CD4-positive, alpha-beta T cell (primary cell): ENCODE measurements at regions not wholly inside any gene's neighbourhood (a gene's known extent, or its start where the extent isn't known, plus 50 kb on each side); places are given as distances from the start of the nearest gene placed in this dataset.

Experiments
- ATAC-seq: fragments of 200-7000 bp; cut with Tn5 transposase; one replicate; pipeline ENCODE4 v1.10.0; 2022; ENCODE audit warnings: mild to moderate bottlenecking; ENCODE audit not compliant: poor library complexity
- CTCF ChIA-PET: fragments of 350-600 bp; sonication (Branson Sonifier 250); formaldehyde crosslinking; loops from one replicate; lab custom pipeline; 2021; ENCODE audit warnings: antibody characterized with exemption, inconsistent platforms; lab: Charles Lee
- POLR2A ChIA-PET: fragments of 350-600 bp; sonication (Branson Sonifier 250); formaldehyde crosslinking; loops from one replicate; lab custom pipeline; 2021; ENCODE audit warnings: antibody characterized with exemption, inconsistent platforms; lab: Charles Lee
- DNase-seq, 14 experiments: peaks; one replicate each; pipeline ENCODE4 v3.0.0-alpha.2; 2013 to 2020; ENCODE audit warnings: mixed read lengths in 2 of 14
- H3K27ac ChIP-seq, 2 donors: one replicate each; pipeline versions ENCODE4 v1.5.1 to v1.7.0; 2013; ENCODE audit warnings: low read length in 2 of 2, low read depth in 1 of 2, mild to moderate bottlenecking in 1 of 2
- H3K27me3 ChIP-seq, 2 experiments: 1 replicate in 1 of 2; 2 replicates in 1 of 2; pipeline versions ENCODE4 v1.6.1 to v1.7.0; 2013; ENCODE audit warnings: low read length in 2 of 2, control low read depth in 1 of 2, mild to moderate bottlenecking in 1 of 2, moderate library complexity in 1 of 2; ENCODE audit not compliant: insufficient read depth in 2 of 2, control insufficient read depth in 1 of 2
- H3K36me3 ChIP-seq: one replicate; pipeline ENCODE4 v1.6.1; 2013; ENCODE audit warnings: low read length, control low read depth; ENCODE audit not compliant: insufficient read depth
- H3K4me1 ChIP-seq: one replicate; pipeline ENCODE4 v1.6.1; 2013; ENCODE audit warnings: low read length, control low read depth; ENCODE audit not compliant: insufficient read depth
- H3K4me3 ChIP-seq: one replicate; pipeline ENCODE4 v1.5.1; 2013; ENCODE audit warnings: mild to moderate bottlenecking, low read length, moderate library complexity
- H3K9me3 ChIP-seq, 2 experiments: 1 replicate in 1 of 2; 2 replicates in 1 of 2; pipeline versions ENCODE4 v1.6.1 to v1.7.0; 2013; ENCODE audit warnings: low read length in 2 of 2, mild to moderate bottlenecking in 2 of 2, control low read depth in 1 of 2, moderate library complexity in 1 of 2; ENCODE audit not compliant: control insufficient read depth in 1 of 2, insufficient read depth in 1 of 2
- H3K27ac Mint-ChIP-seq: one replicate; pipeline ENCODE4 v1.8.0; 2020; ENCODE audit warnings: mixed read lengths
- H3K27me3 Mint-ChIP-seq: one replicate; pipeline ENCODE4 v1.8.0; 2021; ENCODE audit warnings: mixed read lengths
- H3K36me3 Mint-ChIP-seq: one replicate; pipeline ENCODE4 v1.8.0; 2021; ENCODE audit warnings: low read depth, mixed read lengths
- H3K4me1 Mint-ChIP-seq: one replicate; pipeline ENCODE4 v1.8.0; 2021; ENCODE audit warnings: low read depth, mixed read lengths
- H3K4me3 Mint-ChIP-seq: one replicate; pipeline ENCODE4 v1.8.0; 2020; ENCODE audit warnings: mild to moderate bottlenecking, mixed read lengths
- H3K9me3 Mint-ChIP-seq: one replicate; pipeline ENCODE4 v1.8.0; 2020; ENCODE audit warnings: mixed read lengths
- intact Hi-C, 2 experiments: fragments of 100-400 bp; cut with DNase I in 1 of 2; cut with micrococcal nuclease in 1 of 2; formaldehyde crosslinking; loops; one replicate each; pipeline versions ENCODE4 v1.15.1 to v1.9.0; 2023 to 2025; cut with DNase I, micrococcal nuclease
- TF ChIP-seq, protein P1 (sequence below): fragments of 200-600 bp; IDR thresholded peaks from one replicate; pipeline ENCODE4 v1.8.0; 2022; ENCODE audit warnings: antibody characterized with exemption, mild to moderate bottlenecking

DNA sequence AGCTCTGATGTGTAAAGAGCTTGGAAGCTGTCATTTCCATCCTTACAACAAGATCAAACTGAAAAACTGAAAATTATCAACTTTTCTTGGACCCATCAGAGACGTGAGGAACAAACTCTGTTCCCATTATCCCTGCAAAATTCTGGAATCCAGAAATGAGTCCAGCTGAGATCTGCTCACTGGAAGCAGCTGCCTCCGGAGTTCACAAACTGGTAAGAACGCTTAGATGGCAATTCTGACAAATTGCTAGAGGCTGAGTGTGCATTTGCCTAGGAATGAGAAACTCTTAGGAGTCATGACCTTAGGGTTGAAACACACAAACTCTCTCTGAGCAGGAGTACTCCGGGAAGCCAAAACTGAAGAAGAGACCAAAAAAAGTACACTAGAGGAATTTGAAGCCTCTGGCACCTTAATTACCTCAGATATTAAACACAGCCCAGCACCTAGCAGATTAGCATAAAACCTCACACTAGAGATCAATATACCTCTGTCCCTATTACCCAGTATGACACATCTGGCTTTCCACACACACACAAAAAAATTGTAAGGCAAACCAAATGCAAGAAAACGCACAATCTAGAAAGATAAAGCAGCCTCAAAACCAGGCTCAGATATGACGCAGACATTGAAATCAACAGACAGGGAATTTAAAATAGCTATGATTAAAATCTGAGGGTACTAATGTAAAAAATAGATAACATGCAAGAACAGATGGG, 233.5 kb upstream of the SGK1 start:
- POLR2A ChIA-PET = no interaction called here

DNA sequence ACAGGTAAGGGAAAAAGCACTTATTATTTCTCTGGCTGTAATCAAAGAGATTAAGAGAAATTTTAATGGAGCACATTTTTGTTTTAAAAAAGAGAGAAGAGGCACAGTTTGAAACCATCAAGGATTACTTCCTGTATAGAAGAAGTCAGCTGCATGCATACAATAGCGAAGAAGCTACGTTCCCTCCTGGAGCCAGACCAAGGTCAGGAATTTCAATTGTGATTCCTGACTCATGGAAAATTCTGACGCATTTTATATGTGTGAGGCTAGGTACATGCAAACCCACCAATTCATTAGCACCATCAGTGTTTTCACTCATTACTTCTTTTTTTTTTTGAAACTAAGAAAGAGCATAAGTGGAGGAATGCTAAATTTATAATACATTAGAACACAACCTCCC, 232.7 kb upstream of the SGK1 start:
- H3K4me3 Mint-ChIP-seq = no peak overlapping the region

More for the DNA sequence above, 233.5 kb upstream of the SGK1 start:
- CTCF ChIA-PET = no interaction called here
- intact Hi-C loops = no loop called here
- Mint-ChIP-seq H3K36me3 (no peaks in the 10 kb centered on the region), H3K27me3 (no peaks in the 10 kb centered on the region), H3K4me3 (no peak overlapping the region), H3K9me3 (no peaks in the 10 kb centered on the region), H3K4me1 (no peaks in the 10 kb centered on the region), H3K27ac (no peak overlapping the region)
- Histone ChIP-seq H3K36me3 (no peaks in the 10 kb centered on the region), H3K27ac (no peak overlapping the region), H3K9me3 (no peaks in the 10 kb centered on the region), H3K4me1 (no peaks in the 10 kb centered on the region), H3K27me3 (no peaks in the 10 kb centered on the region), H3K4me3 (no peak overlapping the region)
- DNase-seq (no peak), ATAC-seq (no peak)
- TF ChIP-seq, protein P1, sequence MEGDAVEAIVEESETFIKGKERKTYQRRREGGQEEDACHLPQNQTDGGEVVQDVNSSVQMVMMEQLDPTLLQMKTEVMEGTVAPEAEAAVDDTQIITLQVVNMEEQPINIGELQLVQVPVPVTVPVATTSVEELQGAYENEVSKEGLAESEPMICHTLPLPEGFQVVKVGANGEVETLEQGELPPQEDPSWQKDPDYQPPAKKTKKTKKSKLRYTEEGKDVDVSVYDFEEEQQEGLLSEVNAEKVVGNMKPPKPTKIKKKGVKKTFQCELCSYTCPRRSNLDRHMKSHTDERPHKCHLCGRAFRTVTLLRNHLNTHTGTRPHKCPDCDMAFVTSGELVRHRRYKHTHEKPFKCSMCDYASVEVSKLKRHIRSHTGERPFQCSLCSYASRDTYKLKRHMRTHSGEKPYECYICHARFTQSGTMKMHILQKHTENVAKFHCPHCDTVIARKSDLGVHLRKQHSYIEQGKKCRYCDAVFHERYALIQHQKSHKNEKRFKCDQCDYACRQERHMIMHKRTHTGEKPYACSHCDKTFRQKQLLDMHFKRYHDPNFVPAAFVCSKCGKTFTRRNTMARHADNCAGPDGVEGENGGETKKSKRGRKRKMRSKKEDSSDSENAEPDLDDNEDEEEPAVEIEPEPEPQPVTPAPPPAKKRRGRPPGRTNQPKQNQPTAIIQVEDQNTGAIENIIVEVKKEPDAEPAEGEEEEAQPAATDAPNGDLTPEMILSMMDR = no peak

DNA sequence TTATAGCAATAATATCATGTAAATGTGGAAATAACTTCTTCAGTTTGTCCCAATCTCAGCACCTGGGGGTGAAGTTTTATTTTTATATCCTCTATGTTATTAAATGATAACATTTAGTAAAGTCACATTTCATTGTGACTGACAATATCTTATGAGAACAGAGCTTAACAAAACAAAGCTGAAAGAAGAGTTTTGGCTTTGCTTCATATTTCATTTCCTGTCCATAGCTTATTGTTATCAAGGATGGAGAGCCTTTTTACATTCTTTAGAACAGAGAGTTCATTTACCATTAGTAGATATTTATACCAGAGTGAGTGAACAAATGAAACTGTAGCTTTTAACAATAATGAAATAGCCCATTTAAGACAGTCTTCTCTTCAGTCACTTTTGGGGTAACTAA, 231.9 kb upstream of the SGK1 start:
- H3K27me3 Mint-ChIP-seq = no peaks in the 10 kb centered on the region
- Histone ChIP-seq H3K4me1 (no peaks in the 10 kb centered on the region), H3K27me3 (no peaks in the 10 kb centered on the region), H3K9me3 (no peaks in the 10 kb centered on the region), H3K27ac (no peak overlapping the region), H3K4me3 (no peak overlapping the region), H3K36me3 (no peaks in the 10 kb centered on the region)
- H3K36me3 Mint-ChIP-seq = no peaks in the 10 kb centered on the region
- TF ChIP-seq, protein P1 = no peak
- intact Hi-C loops = no loop called here
- CTCF ChIA-PET = no interaction called here
- ATAC-seq (no peak), DNase-seq (no peak)
- no peak overlapping the region for H3K27ac Mint-ChIP-seq
- no peak overlapping the region for H3K4me3 Mint-ChIP-seq
- no peaks in the 10 kb centered on the region for H3K9me3 Mint-ChIP-seq
- POLR2A ChIA-PET = no interaction called here
- no peaks in the 10 kb centered on the region for H3K4me1 Mint-ChIP-seq

More for the DNA sequence above, 232.7 kb upstream of the SGK1 start:
- no peaks in the 10 kb centered on the region for H3K9me3 Mint-ChIP-seq
- Histone ChIP-seq H3K36me3 (no peaks in the 10 kb centered on the region), H3K9me3 (no peaks in the 10 kb centered on the region), H3K4me3 (no peak overlapping the region), H3K4me1 (no peaks in the 10 kb centered on the region), H3K27ac (no peak overlapping the region), H3K27me3 (no peaks in the 10 kb centered on the region)
- ATAC-seq (no peak), DNase-seq (no peak)
- intact Hi-C loops = no loop called here
- POLR2A ChIA-PET = no interaction called here
- no peak overlapping the region for H3K27ac Mint-ChIP-seq
- H3K27me3 Mint-ChIP-seq = no peaks in the 10 kb centered on the region
- H3K4me1 Mint-ChIP-seq = no peaks in the 10 kb centered on the region
- TF ChIP-seq, protein P1 = no peak
- CTCF ChIA-PET = no interaction called here
- H3K36me3 Mint-ChIP-seq = no peaks in the 10 kb centered on the region
